Bronchial epithelial cell (primary cell): ENCODE measurements at regions not wholly inside any gene's neighbourhood (a gene's known extent, or its start where the extent isn't known, plus 50 kb on each side); places are given as distances from the start of the nearest gene placed in this dataset.
A peak's percentile ranks its signal among the peaks of the same experiment; 100 is the strongest.

Experiments
- DNase-seq: peaks from one replicate; pipeline ENCODE4 v3.0.0-alpha.2; 2010; ENCODE audit warnings: low read depth
- FAIRE-seq: peaks from 2 replicates; lab custom pipeline; 2011; peaks lifted over from hg19 to GRCh38; lab: Jason Lieb, UNC
- H3K27me3 ChIP-seq: 2 replicates; pipeline ENCODE4 v1.5.1; 2011; ENCODE audit warnings: low read length; ENCODE audit not compliant: control insufficient read depth, insufficient read depth
- H3K36me3 ChIP-seq: 2 replicates; pipeline ENCODE4 v1.5.1; 2011; ENCODE audit warnings: low read length; ENCODE audit not compliant: control insufficient read depth, insufficient read depth
- H3K4me3 ChIP-seq: 2 replicates; pipeline ENCODE4 v1.5.1; 2011; ENCODE audit warnings: mild to moderate bottlenecking, low read depth, low read length, control low read depth
- CTCF ChIP-seq: IDR thresholded peaks from 2 replicates; pipeline ENCODE4 v1.5.1; 2011; ENCODE audit warnings: mild to moderate bottlenecking, moderate library complexity, low read length, control low read depth, inconsistent platforms; ENCODE audit not compliant: insufficient read depth, severe bottlenecking

- FAIRE-seq (no peak), DNase-seq (no peak)
- no peak overlapping the region for H3K4me3 ChIP-seq
- no peaks in the 10 kb centered on the region for H3K27me3 ChIP-seq
- no peak for TF ChIP-seq CTCF
- H3K36me3 ChIP-seq: no peaks in the 10 kb centered on the region
Measured at GRCh38 chr4:37073226-37073840, 171.2 kb upstream of the NWD2 start.

- peak; percentile 2 for DNase-seq
- no peak for FAIRE-seq
- no peaks in the 10 kb centered on the region for H3K36me3 ChIP-seq
- H3K27me3 ChIP-seq: no peaks in the 10 kb centered on the region
- no peak for TF ChIP-seq CTCF
- H3K4me3 ChIP-seq: no peak overlapping the region
Measured at GRCh38 chr4:37082912-37083311, 161.6 kb upstream of the NWD2 start.

GRCh38 chr4:37095925-37096324 is 148.6 kb upstream of the NWD2 start:
- DNase-seq: no peak
- TF ChIP-seq CTCF: no peak
- Histone ChIP-seq H3K4me3 (no peak overlapping the region), H3K27me3 (no peaks in the 10 kb centered on the region), H3K36me3 (no peaks in the 10 kb centered on the region)
- FAIRE-seq: no peak

GRCh38 chr4:37101182-37101581 is 143.4 kb upstream of the NWD2 start:
- H3K27me3 ChIP-seq: no peaks in the 10 kb centered on the region
- no peaks in the 10 kb centered on the region for H3K36me3 ChIP-seq
- H3K4me3 ChIP-seq: no peak overlapping the region
- TF ChIP-seq CTCF: no peak
- FAIRE-seq: no peak
- no peak for DNase-seq

- TF ChIP-seq CTCF: no peak
- Histone ChIP-seq H3K27me3 (no peaks in the 10 kb centered on the region), H3K4me3 (no peak overlapping the region), H3K36me3 (no peaks in the 10 kb centered on the region)
- FAIRE-seq: no peak
- no peak for DNase-seq
Measured at GRCh38 chr4:37101686-37102085, 142.9 kb upstream of the NWD2 start.

- no peak overlapping the region for H3K4me3 ChIP-seq
- no peaks in the 10 kb centered on the region for H3K36me3 ChIP-seq
- no peaks in the 10 kb centered on the region for H3K27me3 ChIP-seq
- DNase-seq (no peak), FAIRE-seq (no peak)
- no peak for TF ChIP-seq CTCF
Measured at GRCh38 chr4:37109756-37110155, 134.8 kb upstream of the NWD2 start.
